Panc1 (cell line): ENCODE measurements at regions not wholly inside any gene's neighbourhood (a gene's known extent, or its start where the extent isn't known, plus 50 kb on each side); places are given as distances from the start of the nearest gene placed in this dataset.

Experiments used
- CTCF ChIP-seq: fragments of 450-650 bp; IDR thresholded peaks from 2 replicates; pipeline ENCODE4 v1.5.1; 2017; ENCODE audit warnings: mild to moderate bottlenecking
- POLR2AphosphoS5 ChIP-seq: IDR thresholded peaks from 2 replicates; pipeline ENCODE4 v1.6.1; 2012; ENCODE audit warnings: mild to moderate bottlenecking, low read depth, low read length, moderate library complexity
- REST ChIP-seq, 2 experiments: IDR thresholded peaks; 2 replicates each; pipeline ENCODE4 v1.6.1; 2011 to 2012; ENCODE audit warnings: low read depth in 2 of 2, control low read depth in 1 of 2, low read length in 1 of 2, mild to moderate bottlenecking in 1 of 2, moderate library complexity in 1 of 2; ENCODE audit not compliant: insufficient read depth in 1 of 2
- TCF7L2 ChIP-seq: IDR thresholded peaks from 2 replicates; pipeline ENCODE4 v1.6.1; 2011; ENCODE audit warnings: mild to moderate bottlenecking, low read depth, low read length, inconsistent platforms

- TF ChIP-seq CTCF, result no peak
- TF ChIP-seq REST (IDR thresholded peaks at IDR 0.05; ENCODE audit: insufficient read depth in 1 of 2, low read depth in 2 of 2, low read length in 1 of 2), result no peak
- TF ChIP-seq POLR2AphosphoS5, result no peak
- TF ChIP-seq TCF7L2, result no peak
These were observed 229.7 kb upstream of the SEMA3E start for GRCh38 chr7:83878614-83879013.
